IMR-90 (cell line): ENCODE measurements at regions not wholly inside any gene's neighbourhood (a gene's known extent, or its start where the extent isn't known, plus 50 kb on each side); places are given as distances from the start of the nearest gene placed in this dataset.

Source experiments
- CEBPB ChIP-seq: IDR thresholded peaks from 2 replicates; pipeline ENCODE4 v1.6.1; 2012; ENCODE audit warnings: low read depth, low read length, improper control_type of control experiment
- CTCF ChIP-seq: conservative IDR thresholded peaks from 2 replicates; pipeline ENCODE4 v1.5.1; 2012; ENCODE audit warnings: mild to moderate bottlenecking, low read depth, low read length, improper control_type of control experiment
- MAFK ChIP-seq: IDR thresholded peaks from 2 replicates; pipeline ENCODE4 v1.6.1; 2012; ENCODE audit warnings: low read depth, low read length, improper control_type of control experiment
- MAZ ChIP-seq: IDR thresholded peaks from 2 replicates; pipeline ENCODE4 v1.6.1; 2012; ENCODE audit warnings: low read depth, mild to moderate bottlenecking, low read length, improper control_type of control experiment, moderate library complexity, borderline replicate concordance
- RAD21 ChIP-seq: IDR thresholded peaks from 2 replicates; pipeline ENCODE4 v1.6.1; 2012; ENCODE audit warnings: low read length, improper control_type of control experiment
- USF2 ChIP-seq: fragments of 150-350 bp; IDR thresholded peaks from 2 replicates; pipeline ENCODE4 v1.6.1; 2017; ENCODE audit warnings: mild to moderate bottlenecking, antibody characterized with exemption, low read length, low read depth

- TF ChIP-seq CTCF (no peak), MAZ (no peak), MAFK (no peak), USF2 (no peak), RAD21 (no peak), CEBPB (no peak)
These were observed 188.3 kb upstream of the MCHR2 start for GRCh38 chr6:100182313-100182712.
